HUES48 (cell line): ENCODE measurements at regions not wholly inside any gene's neighbourhood (a gene's known extent, or its start where the extent isn't known, plus 50 kb on each side); places are given as distances from the start of the nearest gene placed in this dataset.

Experiments used
- H3K27ac ChIP-seq: one replicate; pipeline ENCODE4 v1.7.0; 2013; ENCODE audit warnings: low read depth, low read length, inconsistent platforms
- H3K27me3 ChIP-seq: 2 replicates; pipeline ENCODE4 v1.6.1; 2013; ENCODE audit warnings: mild to moderate bottlenecking, low read length; ENCODE audit not compliant: control insufficient read depth, insufficient read depth
- H3K36me3 ChIP-seq: 2 replicates; pipeline ENCODE4 v1.6.1; 2013; ENCODE audit warnings: low read length; ENCODE audit not compliant: control insufficient read depth, insufficient read depth
- H3K4me1 ChIP-seq: 2 replicates; pipeline ENCODE4 v1.6.1; 2013; ENCODE audit warnings: mild to moderate bottlenecking, low read length; ENCODE audit not compliant: control insufficient read depth, insufficient read depth
- H3K4me3 ChIP-seq: 2 replicates; pipeline ENCODE4 v1.5.1; 2013; ENCODE audit warnings: mild to moderate bottlenecking, low read depth, low read length
- H3K9ac ChIP-seq: 2 replicates; pipeline ENCODE4 v1.6.1; 2013; ENCODE audit warnings: mild to moderate bottlenecking, low read depth, low read length, moderate library complexity
- H3K9me3 ChIP-seq: 2 replicates; pipeline ENCODE4 v1.6.1; 2013; ENCODE audit warnings: low read length; ENCODE audit not compliant: control insufficient read depth, insufficient read depth

DNA sequence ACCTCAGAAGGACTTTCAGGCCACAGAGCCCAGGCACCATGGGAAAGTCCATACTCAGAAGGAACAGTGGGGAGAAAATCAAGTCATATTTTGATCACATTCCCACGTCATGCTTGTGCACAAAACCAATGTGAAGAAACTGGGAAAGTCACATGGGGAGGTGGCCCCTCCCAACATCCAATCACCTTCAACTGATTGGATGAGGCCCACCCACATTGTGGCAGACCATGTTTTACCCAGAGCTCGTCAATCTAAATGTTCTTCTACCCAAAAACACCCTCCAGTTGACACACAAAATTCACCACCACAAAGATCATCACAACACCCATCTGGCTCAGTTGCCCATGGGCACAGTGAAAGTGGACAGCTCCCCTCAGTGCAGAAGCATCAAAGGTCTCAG lies 248.2 kb upstream of the IGF1R start:
- Histone ChIP-seq H3K36me3 (no peaks in the 10 kb centered on the region), H3K4me1 (peaks cover 9% of the 10 kb centered on the region), H3K27me3 (no peaks in the 10 kb centered on the region; the same call in 1 of the 2 replicates)

GRCh38 chr15:98401029-98401428 lies 247.3 kb upstream of the IGF1R start:
- Histone ChIP-seq H3K9ac (no peak overlapping the region), H3K4me3 (no peak overlapping the region), H3K36me3 (no peaks in the 10 kb centered on the region), H3K9me3 (no peaks in the 10 kb centered on the region), H3K4me1 (0 out of 2 replicates have a peak, but pooled peaks cover 7% of the 10 kb centered on the region), H3K27ac (no peak overlapping the region), H3K27me3 (no peaks in the 10 kb centered on the region)

More for the DNA sequence above, 248.2 kb upstream of the IGF1R start:
- H3K9ac ChIP-seq: no peak overlapping the region
- no peak overlapping the region for H3K4me3 ChIP-seq
- H3K27ac ChIP-seq: no peak overlapping the region
- no peaks in the 10 kb centered on the region for H3K9me3 ChIP-seq

GRCh38 chr15:98402486-98402885 lies 245.9 kb upstream of the IGF1R start:
- H3K36me3 ChIP-seq: no peaks in the 10 kb centered on the region
- no peak overlapping the region for H3K27ac ChIP-seq
- H3K9ac ChIP-seq: no peak overlapping the region
- no peaks in the 10 kb centered on the region for H3K9me3 ChIP-seq
- H3K4me3 ChIP-seq: no peak overlapping the region
- 0 out of 2 replicates have a peak, but pooled peaks cover 7% of the 10 kb centered on the region for H3K4me1 ChIP-seq
- no peaks in the 10 kb centered on the region for H3K27me3 ChIP-seq

- Histone ChIP-seq H3K9ac (no peak overlapping the region), H3K9me3 (no peaks in the 10 kb centered on the region), H3K27me3 (no peaks in the 10 kb centered on the region), H3K36me3 (no peaks in the 10 kb centered on the region), H3K27ac (no peak overlapping the region), H3K4me1 (no peaks in the 10 kb centered on the region), H3K4me3 (no peak overlapping the region)
Observed at GRCh38 chr15:98403169-98403568, 245.2 kb upstream of the IGF1R start.

- no peak overlapping the region for H3K27ac ChIP-seq
- no peaks in the 10 kb centered on the region for H3K36me3 ChIP-seq
- H3K4me1 ChIP-seq: no peaks in the 10 kb centered on the region
- no peak overlapping the region for H3K9ac ChIP-seq
- no peaks in the 10 kb centered on the region for H3K9me3 ChIP-seq
- no peaks in the 10 kb centered on the region for H3K27me3 ChIP-seq
- H3K4me3 ChIP-seq: no peak overlapping the region
Observed at GRCh38 chr15:98403569-98403968, 244.8 kb upstream of the IGF1R start.

DNA sequence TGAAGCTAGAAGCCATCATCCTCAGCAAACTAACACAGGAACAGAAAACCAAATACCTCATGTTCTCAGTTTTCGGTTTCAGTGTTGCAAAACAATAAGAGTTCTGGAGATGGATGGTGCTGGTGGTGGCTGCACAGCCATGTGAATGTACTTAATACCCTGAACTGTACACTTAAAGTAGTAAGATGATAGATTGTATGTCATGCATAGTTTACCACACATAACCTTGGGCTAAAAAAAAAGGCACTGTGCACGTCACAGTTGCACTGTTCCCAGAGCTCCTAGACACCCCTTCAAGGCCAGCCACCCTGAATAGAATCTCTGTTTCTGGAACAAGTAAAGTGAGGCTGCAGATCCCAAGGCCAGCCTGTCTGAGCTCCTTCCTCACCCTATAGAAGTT lies 243.3 kb upstream of the IGF1R start:
- Histone ChIP-seq H3K27me3 (no peaks in the 10 kb centered on the region), H3K4me3 (no peak overlapping the region), H3K27ac (no peak overlapping the region), H3K9me3 (no peaks in the 10 kb centered on the region), H3K9ac (no peak overlapping the region), H3K36me3 (no peaks in the 10 kb centered on the region), H3K4me1 (no peaks in the 10 kb centered on the region)

DNA sequence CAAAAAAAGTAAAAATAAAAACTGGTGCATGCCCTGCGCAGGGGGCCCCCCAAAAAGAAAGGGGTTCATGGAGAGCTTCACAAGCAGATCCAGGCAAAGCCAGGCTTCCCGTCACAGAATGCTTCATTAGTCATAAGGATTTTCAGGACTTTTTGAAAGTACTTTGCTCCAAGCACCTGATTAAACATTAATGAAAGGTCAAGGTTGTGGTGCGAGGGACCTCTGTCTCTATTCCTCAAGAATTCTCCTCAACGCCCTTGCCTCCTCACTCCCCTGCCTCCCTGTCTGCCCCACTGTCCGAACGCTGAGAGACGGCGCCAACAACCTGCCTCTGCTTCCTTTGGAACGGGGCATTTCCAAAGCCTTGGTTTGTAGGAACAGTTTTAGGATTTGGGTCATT lies 240.1 kb upstream of the IGF1R start:
- H3K36me3 ChIP-seq: no peaks in the 10 kb centered on the region
- H3K27me3 ChIP-seq: no peaks in the 10 kb centered on the region
- H3K27ac ChIP-seq: no peak overlapping the region
- no peaks in the 10 kb centered on the region for H3K9me3 ChIP-seq
- H3K4me3 ChIP-seq: no peak overlapping the region
- H3K4me1 ChIP-seq: no peaks in the 10 kb centered on the region
- H3K9ac ChIP-seq: no peak overlapping the region

DNA sequence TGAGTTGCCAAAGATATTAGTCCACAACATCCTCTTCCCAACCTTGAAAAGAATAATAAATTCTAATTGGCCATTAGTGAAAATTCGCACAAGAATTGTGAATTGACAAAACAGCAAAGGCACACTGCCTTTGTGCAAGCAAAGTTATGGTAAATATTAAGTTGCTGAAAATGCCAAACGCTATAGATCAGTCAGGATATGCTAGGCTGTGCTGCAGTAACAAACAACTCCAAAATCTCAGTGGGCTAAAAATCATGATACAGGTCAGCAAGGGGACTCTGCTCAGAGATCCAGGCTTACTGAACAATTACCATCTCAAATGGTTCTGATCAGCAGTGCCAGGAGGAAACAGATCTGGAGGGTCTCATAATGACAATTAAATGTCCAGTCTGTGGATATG lies 238.0 kb upstream of the IGF1R start:
- no peaks in the 10 kb centered on the region for H3K9me3 ChIP-seq

GRCh38 chr15:98412852-98413251 lies 235.5 kb upstream of the IGF1R start:
- Histone ChIP-seq H3K36me3 (no peaks in the 10 kb centered on the region), H3K9me3 (no peaks in the 10 kb centered on the region), H3K27me3 (no peaks in the 10 kb centered on the region)

More for the DNA sequence above, 238.0 kb upstream of the IGF1R start:
- Histone ChIP-seq H3K36me3 (no peaks in the 10 kb centered on the region), H3K9ac (no peak overlapping the region), H3K27me3 (no peaks in the 10 kb centered on the region), H3K4me1 (no peaks in the 10 kb centered on the region), H3K27ac (no peak overlapping the region), H3K4me3 (no peak overlapping the region)

GRCh38 chr15:98413933-98414546 lies 234.3 kb upstream of the IGF1R start:
- Histone ChIP-seq H3K36me3 (no peaks in the 10 kb centered on the region), H3K4me3 (no peak overlapping the region), H3K4me1 (no peaks in the 10 kb centered on the region), H3K27ac (no peak overlapping the region), H3K9me3 (no peaks in the 10 kb centered on the region), H3K27me3 (no peaks in the 10 kb centered on the region), H3K9ac (no peak overlapping the region)

More at GRCh38 chr15:98412852-98413251, 235.5 kb upstream of the IGF1R start:
- H3K4me3 ChIP-seq: no peak overlapping the region
- H3K4me1 ChIP-seq: no peaks in the 10 kb centered on the region
- no peak overlapping the region for H3K27ac ChIP-seq
- H3K9ac ChIP-seq: no peak overlapping the region

GRCh38 chr15:98416222-98416855 lies 232.0 kb upstream of the IGF1R start:
- no peaks in the 10 kb centered on the region for H3K36me3 ChIP-seq
- H3K27me3 ChIP-seq: peaks cover 13% of the 10 kb centered on the region
- no peak overlapping the region for H3K4me3 ChIP-seq
- peaks cover 1% of the 10 kb centered on the region; the same call in 1 of the 2 replicates for H3K4me1 ChIP-seq
- no peak overlapping the region for H3K27ac ChIP-seq
- H3K9ac ChIP-seq: no peak overlapping the region
- no peaks in the 10 kb centered on the region for H3K9me3 ChIP-seq
